WTC11 (cell line): ENCODE measurements at regions not wholly inside any gene's neighbourhood (a gene's known extent, or its start where the extent isn't known, plus 50 kb on each side); places are given as distances from the start of the nearest gene placed in this dataset.
A peak's percentile ranks its signal among the peaks of the same experiment; 100 is the strongest.

Experiments used
- ATAC-seq: fragments of 200-7000 bp; cut with Tn5 transposase; 2 replicates; pipeline ENCODE4 v1.10.0; 2021; ENCODE audit warnings: mild to moderate bottlenecking, moderate library complexity
- CTCF ChIA-PET: fragments of 300-600 bp; sonication (Branson Sonifier 250); formaldehyde crosslinking; loops from one replicate; lab custom pipeline; 2021; ENCODE audit warnings: antibody characterized with exemption; lab: Charles Lee
- POLR2A ChIA-PET: fragments of 350-600 bp; sonication (Branson Sonifier 250); formaldehyde crosslinking; loops from one replicate; lab custom pipeline; 2021; ENCODE audit warnings: antibody characterized with exemption; lab: Charles Lee
- DNase-seq: peaks from one replicate; pipeline ENCODE4 v3.0.0; 2021; ENCODE audit warnings: low spot score
- H3K27ac Mint-ChIP-seq: 2 replicates; pipeline ENCODE4 v1.8.0; 2021; ENCODE audit warnings: mixed read lengths
- H3K27me3 Mint-ChIP-seq: 2 replicates; pipeline ENCODE4 v1.8.0; 2021; ENCODE audit warnings: low read depth, mild to moderate bottlenecking, moderate library complexity, mixed read lengths
- H3K36me3 Mint-ChIP-seq: 2 replicates; pipeline ENCODE4 v1.8.0; 2021; ENCODE audit warnings: mixed read lengths
- H3K4me1 Mint-ChIP-seq: 2 replicates; pipeline ENCODE4 v1.8.0; 2022; ENCODE audit warnings: mixed read lengths
- H3K4me3 Mint-ChIP-seq: 2 replicates; pipeline ENCODE4 v1.8.0; 2021; ENCODE audit warnings: mild to moderate bottlenecking, moderate library complexity, mixed read lengths
- H3K9me3 Mint-ChIP-seq: 2 replicates; pipeline ENCODE4 v1.8.0; 2021; ENCODE audit warnings: mixed read lengths
- CDX4 ChIP-seq: fragments of 250-450 bp; sonication (Bioruptor Pico); IDR thresholded peaks from 2 replicates; pipeline ENCODE4 v1.9.0; 2021; ENCODE audit warnings: moderate library complexity, mild to moderate bottlenecking, inconsistent platforms, borderline replicate concordance
- CTCF ChIP-seq: fragments of 200-600 bp; IDR thresholded peaks from 2 replicates; pipeline ENCODE4 v1.8.0; 2022; ENCODE audit warnings: antibody characterized with exemption
- GABPB1 ChIP-seq: sonication (generic); formaldehyde crosslinking; IDR thresholded peaks from 2 replicates; pipeline ENCODE4 v1.8.1; 2023; ENCODE audit warnings: mild to moderate bottlenecking, missing genetic modification reagents
- MXD4 ChIP-seq: fragments of 250-450 bp; sonication (Bioruptor Pico); IDR thresholded peaks from 2 replicates; pipeline ENCODE4 v1.8.0; 2021; ENCODE audit warnings: mild to moderate bottlenecking, moderate library complexity, borderline replicate concordance
- PREB ChIP-seq: sonication (generic); formaldehyde crosslinking; IDR thresholded peaks from 2 replicates; pipeline ENCODE4 v1.8.1; 2022; ENCODE audit warnings: mild to moderate bottlenecking, missing genetic modification reagents, moderate library complexity, borderline replicate concordance
- PRRX2 ChIP-seq: fragments of 250-450 bp; sonication (Bioruptor Pico); IDR thresholded peaks from 2 replicates; pipeline ENCODE4 v1.8.0; 2021; ENCODE audit warnings: mild to moderate bottlenecking
- RORB ChIP-seq: fragments of 250-450 bp; sonication (Bioruptor Pico); IDR thresholded peaks from 2 replicates; pipeline ENCODE4 v1.9.0; 2021; ENCODE audit warnings: mild to moderate bottlenecking
- TEAD4 ChIP-seq: sonication (generic); formaldehyde crosslinking; IDR thresholded peaks from 2 replicates; pipeline ENCODE4 v1.8.0; 2022; ENCODE audit warnings: mild to moderate bottlenecking, missing genetic modification reagents
- ZNF532 ChIP-seq: fragments of 250-450 bp; sonication (Bioruptor Pico); IDR thresholded peaks from 2 replicates; pipeline ENCODE4 v1.9.0; 2021; ENCODE audit warnings: mild to moderate bottlenecking, borderline replicate concordance
- TF ChIP-seq, protein P1 (sequence below): sonication (generic); formaldehyde crosslinking; IDR thresholded peaks from 2 replicates; pipeline ENCODE4 v1.8.0; 2023; ENCODE audit warnings: mild to moderate bottlenecking, missing genetic modification reagents
- TF ChIP-seq, protein P2 (sequence below): sonication (generic); formaldehyde crosslinking; IDR thresholded peaks from 2 replicates; pipeline ENCODE4 v1.8.1; 2022; ENCODE audit warnings: mild to moderate bottlenecking, moderate library complexity, missing genetic modification reagents
- TF ChIP-seq, protein P3 (sequence below): sonication (generic); formaldehyde crosslinking; IDR thresholded peaks from 2 replicates; pipeline ENCODE4 v1.8.0; 2022; ENCODE audit warnings: mild to moderate bottlenecking, missing genetic modification reagents

- Mint-ChIP-seq H3K4me3 (no peak overlapping the region), H3K4me1 (peaks cover 6% of the 10 kb centered on the region), H3K36me3 (no peaks in the 10 kb centered on the region), H3K27me3 (peaks cover 6% of the 10 kb centered on the region), H3K9me3 (no peaks in the 10 kb centered on the region), H3K27ac (no peak overlapping the region)
- ChIA-PET CTCF (interaction anchor here (0.6 to 1.6 kb wide), 16 partner anchors 9 to 733 kb away, joined by 3 to 8 read pairs (median 3); no protein-coding TSS in a partner anchor), POLR2A (no interaction called here)
- ATAC-seq, result peak; percentile 75
- no peak for TF ChIP-seq ZNF532 (CRISPR knock-in tag)
- 0 out of 2 replicates have a peak, but pooled peaks have one; percentile 23 for TF ChIP-seq CTCF
- no peak for DNase-seq
These were observed 131.6 kb upstream of the ZC3H12A start for GRCh38 chr1:37342736-37343135.

DNA sequence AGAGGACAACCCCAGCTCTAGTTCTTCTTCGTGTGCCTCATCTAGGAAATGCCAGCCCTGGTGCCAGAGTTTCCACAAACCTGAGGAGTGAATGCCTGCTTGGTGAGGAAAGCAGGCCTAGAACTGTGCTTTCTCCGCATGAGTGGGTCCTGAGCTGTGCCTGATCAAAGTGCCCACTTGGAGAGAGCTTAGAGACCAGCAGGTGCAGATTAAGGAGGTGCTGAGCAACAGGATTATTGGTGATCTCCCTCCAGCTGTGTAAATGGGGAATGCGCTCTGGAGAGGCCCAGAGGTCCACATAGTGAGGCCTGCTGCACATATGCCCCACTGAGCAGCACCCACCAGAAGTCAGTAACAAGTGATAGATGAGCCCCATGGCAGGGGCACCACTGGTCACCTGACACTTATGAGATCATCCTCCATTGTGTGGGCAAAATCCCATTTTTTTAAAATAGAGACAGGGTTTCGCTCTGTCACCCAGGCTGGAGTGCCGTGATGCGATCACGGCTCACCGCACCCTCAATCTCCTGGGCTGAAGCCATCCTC is 127.2 kb upstream of the ZC3H12A start:
- TF ChIP-seq GABPB1 (CRISPR knock-in tag), result no peak
- TF ChIP-seq, protein P1, sequence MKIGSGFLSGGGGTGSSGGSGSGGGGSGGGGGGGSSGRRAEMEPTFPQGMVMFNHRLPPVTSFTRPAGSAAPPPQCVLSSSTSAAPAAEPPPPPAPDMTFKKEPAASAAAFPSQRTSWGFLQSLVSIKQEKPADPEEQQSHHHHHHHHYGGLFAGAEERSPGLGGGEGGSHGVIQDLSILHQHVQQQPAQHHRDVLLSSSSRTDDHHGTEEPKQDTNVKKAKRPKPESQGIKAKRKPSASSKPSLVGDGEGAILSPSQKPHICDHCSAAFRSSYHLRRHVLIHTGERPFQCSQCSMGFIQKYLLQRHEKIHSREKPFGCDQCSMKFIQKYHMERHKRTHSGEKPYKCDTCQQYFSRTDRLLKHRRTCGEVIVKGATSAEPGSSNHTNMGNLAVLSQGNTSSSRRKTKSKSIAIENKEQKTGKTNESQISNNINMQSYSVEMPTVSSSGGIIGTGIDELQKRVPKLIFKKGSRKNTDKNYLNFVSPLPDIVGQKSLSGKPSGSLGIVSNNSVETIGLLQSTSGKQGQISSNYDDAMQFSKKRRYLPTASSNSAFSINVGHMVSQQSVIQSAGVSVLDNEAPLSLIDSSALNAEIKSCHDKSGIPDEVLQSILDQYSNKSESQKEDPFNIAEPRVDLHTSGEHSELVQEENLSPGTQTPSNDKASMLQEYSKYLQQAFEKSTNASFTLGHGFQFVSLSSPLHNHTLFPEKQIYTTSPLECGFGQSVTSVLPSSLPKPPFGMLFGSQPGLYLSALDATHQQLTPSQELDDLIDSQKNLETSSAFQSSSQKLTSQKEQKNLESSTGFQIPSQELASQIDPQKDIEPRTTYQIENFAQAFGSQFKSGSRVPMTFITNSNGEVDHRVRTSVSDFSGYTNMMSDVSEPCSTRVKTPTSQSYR (CRISPR knock-in tag), result no peak
- no peak for TF ChIP-seq RORB
- TF ChIP-seq, protein P2, sequence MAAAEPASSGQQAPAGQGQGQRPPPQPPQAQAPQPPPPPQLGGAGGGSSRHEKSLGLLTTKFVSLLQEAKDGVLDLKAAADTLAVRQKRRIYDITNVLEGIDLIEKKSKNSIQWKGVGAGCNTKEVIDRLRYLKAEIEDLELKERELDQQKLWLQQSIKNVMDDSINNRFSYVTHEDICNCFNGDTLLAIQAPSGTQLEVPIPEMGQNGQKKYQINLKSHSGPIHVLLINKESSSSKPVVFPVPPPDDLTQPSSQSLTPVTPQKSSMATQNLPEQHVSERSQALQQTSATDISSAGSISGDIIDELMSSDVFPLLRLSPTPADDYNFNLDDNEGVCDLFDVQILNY (CRISPR knock-in tag), result no peak
- TF ChIP-seq PREB (CRISPR knock-in tag), result no peak
- TF ChIP-seq PRRX2 (CRISPR knock-in tag), result no peak
- TF ChIP-seq TEAD4 (CRISPR knock-in tag), result no peak
- TF ChIP-seq, protein P3, sequence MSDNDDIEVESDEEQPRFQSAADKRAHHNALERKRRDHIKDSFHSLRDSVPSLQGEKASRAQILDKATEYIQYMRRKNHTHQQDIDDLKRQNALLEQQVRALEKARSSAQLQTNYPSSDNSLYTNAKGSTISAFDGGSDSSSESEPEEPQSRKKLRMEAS (CRISPR knock-in tag), result no peak
- no peak for TF ChIP-seq MXD4 (CRISPR knock-in tag)
- TF ChIP-seq CDX4 (CRISPR knock-in tag), result no peak
- peaks cover 10% of the 10 kb centered on the region for H3K4me1 Mint-ChIP-seq
- ChIA-PET POLR2A (no interaction called here), CTCF (interaction anchor here (1.1 kb wide), 1 partner anchor 88 kb away, joined by 5 read pairs; no protein-coding TSS in a partner anchor)
- H3K4me3 Mint-ChIP-seq, result no peak overlapping the region
- peaks cover 2% of the 10 kb centered on the region for H3K27me3 Mint-ChIP-seq
- no peaks in the 10 kb centered on the region for H3K9me3 Mint-ChIP-seq
- ATAC-seq (no peak), DNase-seq (no peak)
- no peak overlapping the region for H3K27ac Mint-ChIP-seq
- H3K36me3 Mint-ChIP-seq, result no peaks in the 10 kb centered on the region
